B cell (primary cell): ENCODE measurements at regions not wholly inside any gene's neighbourhood (a gene's known extent, or its start where the extent isn't known, plus 50 kb on each side); places are given as distances from the start of the nearest gene placed in this dataset.

Experiments
- CTCF ChIP-seq: fragments of 200-600 bp; IDR thresholded peaks from one replicate; pipeline ENCODE4 v1.8.0; 2022; ENCODE audit warnings: antibody characterized with exemption, mild to moderate bottlenecking
- EZH2 ChIP-seq: IDR thresholded peaks from 2 replicates; pipeline ENCODE4 v1.6.1; 2012; ENCODE audit warnings: borderline replicate concordance, low read depth, mild to moderate bottlenecking, moderate library complexity, low read length; ENCODE audit not compliant: insufficient read depth, poor library complexity, severe bottlenecking

GRCh38 chr17:77735566-77736198, 222.8 kb upstream of the TNRC6C start:
- TF ChIP-seq CTCF (no peak), EZH2 (no peak)
